Brain microvascular endothelial cell (primary cell): ENCODE measurements at regions not wholly inside any gene's neighbourhood (a gene's known extent, or its start where the extent isn't known, plus 50 kb on each side); places are given as distances from the start of the nearest gene placed in this dataset.

ENCODE experiments used
- DNase-seq: peaks from one replicate; pipeline ENCODE4 v3.0.0-alpha.2; 2020
- H3K27ac ChIP-seq: fragments of 250-450 bp; sonication (Bioruptor Pico); 2 replicates; pipeline ENCODE4 v1.5.1; 2020; ENCODE audit warnings: mild to moderate bottlenecking, moderate library complexity
- H3K27me3 ChIP-seq: fragments of 250-450 bp; sonication (Bioruptor Pico); replicated peaks from 2 replicates; pipeline ENCODE4 v1.5.1; 2020; ENCODE audit warnings: mild to moderate bottlenecking
- H3K36me3 ChIP-seq: fragments of 250-450 bp; sonication (Bioruptor Pico); replicated peaks from 2 replicates; pipeline ENCODE4 v1.5.1; 2020; ENCODE audit warnings: mild to moderate bottlenecking
- H3K4me3 ChIP-seq: 2 replicates; pipeline ENCODE4 v1.5.1; 2011; ENCODE audit warnings: low read depth, mild to moderate bottlenecking, control low read depth, low read length, moderate library complexity
- CTCF ChIP-seq: IDR thresholded peaks from 2 replicates; pipeline ENCODE4 v1.5.1; 2011; ENCODE audit warnings: low read depth, mild to moderate bottlenecking, moderate library complexity, low read length, control low read depth, inconsistent platforms; ENCODE audit errors: missing control alignments
- in situ Hi-C: cut with HindIII; loops from 2 replicates; pipeline ENCODE4 v1.10.0; 2017; ENCODE audit warnings: low sequenced_read_pairs, low pct_ligation_motif_present

DNA sequence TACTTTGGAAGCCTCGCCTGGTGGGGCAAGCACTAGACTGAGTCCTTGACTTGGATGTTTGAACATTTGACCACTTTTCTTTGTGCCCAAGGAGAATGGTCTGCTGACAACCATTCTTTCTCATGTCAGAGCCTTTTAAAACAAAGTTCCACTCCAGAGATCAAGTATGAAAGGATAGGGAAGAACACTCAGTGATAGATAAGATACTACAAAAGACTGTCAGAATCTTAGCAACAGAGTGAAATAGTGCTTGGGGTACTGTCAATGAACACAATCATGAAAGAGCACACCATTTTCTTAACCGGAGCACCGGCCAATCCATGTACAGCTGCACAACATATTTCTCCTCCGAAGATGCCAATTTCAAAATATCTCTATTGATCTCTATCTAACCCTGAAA is 82.8 kb upstream of the ADO start:
- H3K4me3 ChIP-seq = no peak overlapping the region
- H3K27ac ChIP-seq = no peak overlapping the region
- in situ Hi-C loops = no loop called here
- TF ChIP-seq CTCF = no peak
- no peak for DNase-seq
- H3K27me3 ChIP-seq = no peaks in the 10 kb centered on the region
- H3K36me3 ChIP-seq = no peaks in the 10 kb centered on the region

- H3K27ac ChIP-seq = no peak overlapping the region
- no peak for TF ChIP-seq CTCF
- no peak for DNase-seq
- H3K36me3 ChIP-seq = no peaks in the 10 kb centered on the region
- in situ Hi-C loops = no loop called here
- no peaks in the 10 kb centered on the region for H3K27me3 ChIP-seq
- H3K4me3 ChIP-seq = no peak overlapping the region
Measured at GRCh38 chr10:62723375-62723774, 81.1 kb upstream of the ADO start.

DNA sequence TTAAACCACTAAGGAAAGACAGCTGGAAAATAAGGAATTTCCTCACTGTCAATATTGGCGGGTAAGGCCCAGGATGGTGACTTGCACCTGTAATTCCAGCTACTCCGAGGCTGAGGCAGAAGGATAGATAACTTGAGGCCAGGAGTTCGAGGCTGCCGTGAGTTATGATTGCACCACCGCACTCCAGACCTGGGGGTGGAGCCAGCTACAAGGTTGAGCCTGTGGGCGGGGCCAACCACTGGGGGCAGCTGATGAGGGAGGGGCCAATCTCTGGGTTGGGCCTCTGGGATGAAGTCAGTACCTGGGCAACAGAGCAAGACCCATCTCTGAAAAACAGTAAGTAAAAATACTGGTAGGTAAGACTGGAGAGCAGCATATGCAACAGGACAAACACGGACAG is 80.1 kb upstream of the ADO start:
- in situ Hi-C loops = no loop called here
- Histone ChIP-seq H3K27ac (no peak overlapping the region), H3K27me3 (no peaks in the 10 kb centered on the region), H3K36me3 (no peaks in the 10 kb centered on the region), H3K4me3 (no peak overlapping the region)
- DNase-seq = no peak
- no peak for TF ChIP-seq CTCF

DNA sequence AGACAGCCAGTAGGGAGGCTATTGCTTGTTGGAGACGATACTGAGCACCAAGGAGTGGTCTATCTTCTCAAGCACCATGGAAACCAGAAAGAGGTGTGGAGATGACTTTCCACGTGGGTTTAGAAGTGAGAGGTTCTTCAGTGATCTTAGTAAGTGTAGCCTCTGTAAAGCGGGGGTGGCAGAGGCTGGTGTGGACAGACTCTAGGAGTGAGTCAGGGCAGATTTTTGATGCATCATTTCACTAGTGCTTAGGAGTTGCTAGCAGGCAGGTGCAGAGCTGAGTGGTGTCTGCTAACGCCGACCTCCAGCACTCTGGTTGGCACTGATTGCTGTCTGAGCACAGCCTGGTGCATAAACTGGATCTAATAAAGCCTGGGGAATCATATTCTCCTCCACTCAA is 78.4 kb upstream of the ADO start:
- Histone ChIP-seq H3K36me3 (no peaks in the 10 kb centered on the region), H3K27me3 (no peaks in the 10 kb centered on the region), H3K4me3 (no peak overlapping the region), H3K27ac (no peak overlapping the region)
- in situ Hi-C loops = no loop called here
- DNase-seq = no peak
- TF ChIP-seq CTCF = no peak

GRCh38 chr10:62726638-62727037 is 77.9 kb upstream of the ADO start:
- no peak for TF ChIP-seq CTCF
- in situ Hi-C loops = no loop called here
- H3K27ac ChIP-seq = no peak overlapping the region
- no peak overlapping the region for H3K4me3 ChIP-seq
- no peak for DNase-seq
- no peaks in the 10 kb centered on the region for H3K27me3 ChIP-seq
- H3K36me3 ChIP-seq = no peaks in the 10 kb centered on the region

GRCh38 chr10:62727934-62728333 is 76.6 kb upstream of the ADO start:
- Histone ChIP-seq H3K27me3 (no peaks in the 10 kb centered on the region), H3K4me3 (no peak overlapping the region), H3K27ac (no peak overlapping the region), H3K36me3 (no peaks in the 10 kb centered on the region)
- no peak for DNase-seq
- in situ Hi-C loops = no loop called here
- no peak for TF ChIP-seq CTCF
